AG20443 (cell line): ENCODE measurements at regions not wholly inside any gene's neighbourhood (a gene's known extent, or its start where the extent isn't known, plus 50 kb on each side); places are given as distances from the start of the nearest gene placed in this dataset.

Source experiments
- DNase-seq: peaks from one replicate; pipeline ENCODE4 v3.0.0; 2012; ENCODE audit warnings: low spot score, mixed read lengths

DNA sequence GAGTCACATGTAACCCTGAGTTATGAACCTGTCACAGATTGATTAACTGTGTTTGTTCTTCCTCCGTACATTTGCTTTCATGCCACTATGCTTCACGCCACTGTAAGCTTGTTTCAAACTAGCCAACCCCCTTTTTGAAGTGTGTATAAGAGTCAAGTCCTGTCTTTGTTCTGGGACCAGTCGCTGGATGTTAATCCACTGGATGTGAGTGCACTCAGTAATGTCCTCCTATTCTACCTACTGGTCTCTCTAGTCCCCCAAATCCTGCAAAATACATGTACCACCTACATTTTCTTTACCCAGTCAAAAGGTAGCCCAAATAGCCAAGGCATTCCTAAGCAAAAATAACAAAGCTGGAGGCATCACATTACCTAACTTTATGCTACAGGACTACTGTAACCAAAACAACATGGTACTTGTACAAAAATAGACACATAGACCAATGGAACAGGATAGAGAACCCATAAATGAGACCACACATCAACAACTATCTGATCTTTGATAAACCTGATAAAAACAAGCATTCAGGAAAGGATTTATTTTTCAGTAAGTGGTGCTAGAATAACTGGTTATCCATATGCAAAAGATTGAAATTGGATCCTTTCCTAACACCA, 1139.1 kb upstream of the SEMA6A start:
- DNase-seq, result no peak

DNA sequence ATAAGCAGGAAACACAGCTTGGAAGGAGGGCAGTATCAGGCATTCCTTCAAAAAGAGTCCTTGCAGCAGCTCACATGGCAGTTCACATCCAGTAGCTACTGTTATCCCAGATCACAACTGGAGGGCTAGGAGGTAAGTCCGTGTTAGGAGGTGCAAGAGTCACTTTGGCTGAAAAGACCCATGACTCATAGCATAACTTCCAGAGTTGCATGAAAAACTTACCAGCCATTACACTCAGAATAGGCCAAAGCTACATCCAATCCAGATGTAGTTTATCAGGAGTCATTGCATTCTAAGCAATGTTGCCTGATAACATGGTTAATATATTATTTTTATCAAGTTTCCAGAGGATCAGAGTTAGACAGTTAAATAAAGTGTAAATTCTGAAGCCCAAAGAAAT, 1126.4 kb upstream of the SEMA6A start:
- DNase-seq, result no peak

DNA sequence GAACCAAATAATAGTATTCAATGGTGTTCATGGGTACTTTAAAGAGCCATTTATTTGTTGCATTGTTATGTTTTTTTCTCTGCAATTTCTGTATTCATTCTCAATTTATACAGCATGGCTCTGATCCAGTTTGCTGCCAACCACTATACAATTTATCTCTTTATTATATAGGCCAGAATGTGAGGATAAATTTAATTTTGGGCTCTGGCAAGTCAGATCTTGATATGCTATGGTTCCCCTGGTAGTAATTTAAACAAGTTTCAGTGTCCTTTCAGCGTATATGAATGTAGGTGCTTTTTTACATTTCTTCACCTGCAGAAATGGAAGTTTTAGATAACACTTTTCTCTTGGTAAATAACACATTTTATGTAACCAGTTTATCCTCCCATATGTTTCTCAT, 1118.0 kb upstream of the SEMA6A start:
- DNase-seq, result no peak

DNA sequence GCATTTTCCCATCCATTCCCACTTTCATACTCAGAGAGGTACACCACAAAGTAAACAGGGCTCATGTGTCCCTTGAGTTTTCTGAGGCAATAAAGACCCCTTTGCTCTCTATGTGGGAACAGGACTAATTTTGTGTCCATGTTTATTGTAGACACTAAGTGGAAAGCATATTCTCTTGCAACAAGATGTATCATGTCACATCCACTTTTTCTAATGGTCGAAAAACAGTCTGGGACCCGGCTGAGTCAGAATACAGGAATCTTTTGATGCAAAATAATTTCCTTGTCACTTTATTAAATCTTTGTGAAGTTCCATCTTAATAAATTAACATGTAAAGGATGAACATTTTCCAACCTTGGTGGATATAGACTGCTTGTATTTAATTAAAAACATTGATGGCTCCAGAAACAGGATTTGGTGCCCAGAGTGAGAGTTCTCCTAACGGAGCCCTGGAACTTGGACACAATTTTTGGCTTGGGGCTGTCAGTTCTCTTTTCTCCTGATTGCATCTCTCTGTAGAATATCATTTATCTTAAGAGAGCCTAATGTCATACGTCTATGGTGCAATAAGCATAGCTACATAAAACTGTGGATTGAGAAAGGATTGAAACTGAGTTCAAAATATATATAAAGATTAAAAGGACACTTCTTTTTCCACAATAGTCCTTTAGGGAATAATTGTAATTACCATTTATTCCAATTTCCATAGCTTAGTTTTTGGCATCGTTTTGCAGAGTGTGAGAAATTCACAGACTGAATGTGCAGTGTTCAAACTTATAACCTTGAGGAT, 1116.7 kb upstream of the SEMA6A start:
- no peak for DNase-seq

DNA sequence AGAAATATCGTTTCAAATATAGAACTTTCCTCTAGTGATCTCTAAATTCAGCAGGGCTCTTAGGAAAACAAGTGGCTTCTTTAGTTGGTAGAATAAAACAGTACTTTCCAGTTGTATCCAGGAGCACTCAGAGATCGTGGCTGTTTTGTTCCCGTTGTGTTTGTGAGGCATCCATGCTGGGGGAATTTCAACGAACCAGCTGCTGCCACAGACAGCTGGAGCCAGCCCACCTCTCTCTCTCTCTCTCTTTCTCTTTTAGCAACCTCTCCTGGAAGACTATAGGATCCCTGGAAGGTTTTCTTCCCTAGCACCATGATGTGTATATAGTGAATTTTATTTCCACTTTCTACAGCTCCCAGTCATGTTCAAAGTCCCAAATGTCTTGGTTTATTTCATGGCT, 1116.0 kb upstream of the SEMA6A start:
- DNase-seq, result no peak

DNA sequence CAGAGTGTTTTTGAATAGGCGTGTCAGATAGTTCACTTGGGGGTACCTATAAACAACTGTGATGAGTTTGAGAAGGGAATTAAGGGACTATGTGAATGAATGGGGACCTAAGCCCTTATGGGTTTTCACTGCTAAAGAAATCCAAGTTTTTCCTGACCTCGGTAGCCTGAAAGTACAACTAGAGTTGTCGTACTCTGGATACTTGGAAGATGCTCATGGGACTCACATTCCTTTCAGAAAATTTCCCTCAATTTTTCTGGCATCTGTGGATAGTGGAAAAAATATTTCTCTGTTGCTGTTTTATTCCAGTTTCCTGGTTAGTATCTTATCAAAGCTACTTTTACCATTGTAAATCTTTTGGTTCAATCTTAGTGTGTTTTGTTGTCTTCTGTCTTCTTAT, 1112.3 kb upstream of the SEMA6A start:
- DNase-seq, result no peak

DNA sequence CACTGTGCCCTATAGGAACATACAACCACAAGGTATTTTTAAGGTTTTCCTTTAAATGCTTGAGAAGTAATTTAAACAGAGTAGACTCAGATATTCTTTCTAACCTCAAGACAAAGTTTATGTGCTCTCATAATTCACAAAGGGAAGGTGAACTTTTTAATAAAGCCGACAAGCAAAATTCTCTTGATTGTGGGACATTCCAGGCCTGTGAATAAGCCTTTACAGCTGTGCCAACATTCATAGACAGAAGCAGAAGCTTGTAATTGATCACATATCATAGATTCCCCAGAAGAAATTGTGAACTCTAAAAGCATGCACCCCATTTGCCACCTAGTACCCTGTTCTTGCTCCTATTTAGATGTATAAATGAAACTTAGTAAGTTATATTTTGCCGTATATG, 1107.8 kb upstream of the SEMA6A start:
- DNase-seq, result no peak

DNA sequence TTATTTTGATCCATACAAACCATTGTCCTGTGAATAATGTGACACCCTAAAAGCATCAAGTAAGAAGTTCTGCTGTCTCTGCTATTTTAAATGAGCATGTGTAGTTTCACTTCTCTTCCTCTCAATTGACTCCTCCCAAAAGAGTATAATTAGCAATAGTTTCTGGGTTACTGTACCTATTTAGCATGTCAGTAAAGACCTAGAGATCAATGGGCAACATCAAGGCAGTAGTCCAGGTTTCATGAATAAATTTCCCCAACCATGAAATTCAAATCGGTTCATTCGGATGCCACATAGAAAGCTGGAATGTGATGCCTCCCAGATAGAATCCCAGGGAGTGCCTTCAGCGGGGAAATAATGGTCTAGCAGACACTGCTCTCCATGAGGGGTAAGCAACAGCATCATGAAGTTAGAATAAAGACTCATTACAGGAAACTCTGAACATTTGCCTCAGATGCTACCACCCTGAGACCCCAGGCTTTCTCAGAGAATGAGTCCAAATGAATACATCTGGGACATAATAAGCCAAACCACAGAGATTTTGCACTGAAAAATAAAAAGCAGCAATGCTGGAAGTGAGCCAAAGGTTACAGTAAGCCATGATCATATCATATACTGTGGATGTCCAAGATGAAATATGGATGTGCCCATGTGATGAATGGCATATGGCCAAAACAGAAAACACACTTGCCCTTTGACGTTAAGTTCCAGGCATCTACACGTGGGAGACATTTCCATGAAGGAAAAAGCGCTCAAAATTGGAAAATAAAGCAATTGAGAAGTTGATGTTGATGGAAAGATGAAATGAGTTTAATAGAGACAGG, 1107.0 kb upstream of the SEMA6A start:
- no peak for DNase-seq

DNA sequence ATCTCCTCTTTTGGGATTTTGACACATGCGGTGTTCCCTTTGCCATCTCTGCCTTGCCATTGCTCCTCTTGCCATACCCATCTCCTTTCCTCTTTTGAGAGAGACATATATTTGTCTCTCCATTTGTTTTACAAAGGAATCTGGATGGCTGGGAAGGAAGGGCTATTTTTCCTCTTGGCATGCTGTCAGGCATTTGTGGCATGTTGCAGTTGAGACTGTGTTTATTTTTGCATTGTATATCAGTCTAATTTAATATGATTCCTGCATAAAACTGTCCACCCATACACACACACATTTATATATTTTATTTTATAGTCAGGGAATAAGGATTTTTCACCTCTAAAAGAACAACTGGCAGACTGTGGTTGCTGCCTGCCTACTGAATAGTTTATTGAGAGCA, 1105.8 kb upstream of the SEMA6A start:
- DNase-seq, result no peak

DNA sequence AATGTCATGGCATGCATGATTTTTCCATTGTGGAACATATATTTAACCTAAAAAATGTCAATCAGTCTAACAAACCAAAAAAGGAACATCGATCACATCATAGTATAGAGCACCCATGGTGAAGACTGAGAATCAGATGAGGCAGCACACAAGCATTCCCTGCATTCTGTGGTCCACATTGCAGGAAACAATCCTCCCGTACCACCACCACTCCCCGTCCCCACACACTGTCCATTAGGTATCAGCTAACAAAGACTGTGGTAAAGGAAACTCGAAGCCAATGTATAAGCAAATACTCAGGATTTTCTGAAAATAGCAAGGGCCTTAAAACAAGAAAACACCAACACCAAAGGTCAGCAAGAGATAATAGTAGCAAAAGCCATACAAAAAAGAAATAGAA, 1104.4 kb upstream of the SEMA6A start:
- no peak for DNase-seq

DNA sequence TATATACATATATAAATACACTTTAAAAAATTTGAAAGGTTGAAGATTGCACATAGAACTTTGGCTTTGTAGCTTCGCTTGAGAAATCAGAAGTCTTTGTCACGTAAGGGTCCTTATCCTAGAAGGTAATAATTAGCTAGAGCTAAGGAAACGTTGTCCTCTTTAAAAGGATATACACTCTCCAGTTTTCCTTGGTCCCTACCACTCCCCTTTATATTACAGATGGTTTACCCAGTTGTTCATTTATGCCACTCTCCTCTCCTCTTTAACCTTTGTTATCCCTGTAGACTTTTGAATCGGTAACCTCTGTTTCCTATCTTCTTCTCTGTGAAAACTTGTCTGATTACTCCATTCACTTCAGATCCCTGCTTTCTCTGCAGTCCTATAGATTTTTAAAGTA, 1101.0 kb upstream of the SEMA6A start:
- DNase-seq, result no peak

DNA sequence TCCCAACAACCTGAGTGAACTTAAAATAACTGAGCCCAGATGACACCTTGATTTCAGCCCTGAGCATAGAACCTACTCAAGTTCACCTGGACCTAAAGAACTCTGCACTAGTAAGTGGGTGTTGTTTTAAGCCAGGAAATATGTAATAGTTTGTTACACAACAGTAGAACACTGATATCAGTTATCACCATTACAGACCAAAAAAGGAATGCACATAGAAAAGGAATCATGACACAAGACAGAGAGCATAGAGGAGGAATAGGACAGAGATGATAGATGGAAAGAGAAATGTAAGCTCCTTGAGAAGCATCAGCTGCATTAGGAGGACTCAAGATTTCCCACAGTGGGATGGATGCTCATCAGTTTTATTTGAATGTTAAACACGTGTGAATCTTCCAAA, 1096.9 kb upstream of the SEMA6A start:
- DNase-seq, result no peak

DNA sequence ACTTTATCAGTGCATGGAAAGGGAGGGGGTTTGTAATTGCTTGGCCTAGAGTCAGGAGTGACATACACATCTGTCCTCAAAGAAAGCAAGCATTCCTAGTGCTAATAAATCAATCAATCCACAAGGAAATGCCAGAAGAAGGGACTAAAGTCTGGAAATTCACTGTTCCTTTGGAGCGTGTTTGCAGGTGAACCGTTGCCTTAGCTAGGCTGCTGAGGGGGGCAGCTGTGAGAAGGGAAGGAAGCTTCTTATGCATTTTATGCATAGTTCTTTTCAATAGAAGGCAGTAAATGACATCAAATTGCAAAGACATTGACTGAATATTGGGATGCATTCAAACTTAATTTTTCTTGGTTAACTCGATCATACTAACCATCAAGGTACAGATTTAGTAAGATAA, 1092.5 kb upstream of the SEMA6A start:
- no peak for DNase-seq

DNA sequence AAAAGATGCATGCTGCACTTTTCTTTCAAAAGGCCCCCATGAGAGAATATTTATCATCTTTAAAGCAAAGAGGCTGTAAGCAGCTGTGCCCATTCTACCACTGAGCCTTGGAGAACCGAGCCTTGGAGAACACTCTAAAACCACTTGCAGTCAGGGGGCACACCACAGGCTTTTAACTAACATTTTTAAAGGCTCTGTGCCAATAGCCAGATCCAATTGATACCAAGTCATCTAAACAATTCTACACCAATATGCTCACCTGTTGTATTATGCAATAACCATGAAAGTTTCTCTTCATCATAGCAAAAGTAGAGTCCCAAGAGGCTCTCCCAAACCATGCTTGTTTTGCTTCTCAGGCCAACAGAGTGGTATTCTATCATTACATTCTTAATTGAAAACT, 1090.5 kb upstream of the SEMA6A start:
- DNase-seq, result no peak

DNA sequence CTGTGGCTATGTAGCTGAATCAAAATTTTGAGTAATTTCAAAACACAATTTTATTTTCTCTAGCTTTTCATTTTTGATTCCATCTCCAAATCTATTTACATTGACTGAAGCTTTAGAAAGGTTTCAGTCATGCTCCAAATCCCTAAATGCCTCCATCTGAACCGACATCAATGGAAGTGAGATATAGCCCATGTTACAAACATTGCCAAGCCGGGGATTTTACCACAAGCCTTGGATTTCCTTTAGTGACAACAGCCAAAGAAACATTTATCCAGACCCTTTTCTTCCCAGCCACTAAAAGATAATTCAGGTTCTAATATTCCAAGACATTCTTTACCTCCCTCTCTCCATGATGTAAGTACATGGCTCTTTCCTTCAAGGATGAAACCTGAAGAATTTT, 1087.7 kb upstream of the SEMA6A start:
- DNase-seq, result no peak

DNA sequence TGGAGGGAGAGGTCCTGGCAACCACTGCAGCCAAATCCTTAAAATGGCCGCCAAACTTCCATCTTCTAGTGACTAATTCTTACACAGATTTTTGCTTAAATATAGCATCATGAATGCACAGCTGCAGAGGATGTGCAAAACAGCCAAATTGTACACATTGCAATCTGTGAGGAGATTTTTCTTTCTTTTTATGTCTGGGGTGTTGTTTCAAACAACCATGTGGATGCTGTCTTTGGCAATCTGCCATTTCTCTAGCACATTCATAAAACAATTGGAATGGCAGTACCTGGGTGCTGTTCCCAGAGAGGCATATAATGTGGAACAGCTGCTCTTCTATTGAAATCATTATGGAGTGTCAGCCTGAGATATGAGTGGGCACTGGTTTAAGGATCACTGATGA, 1082.9 kb upstream of the SEMA6A start:
- DNase-seq, result no peak

DNA sequence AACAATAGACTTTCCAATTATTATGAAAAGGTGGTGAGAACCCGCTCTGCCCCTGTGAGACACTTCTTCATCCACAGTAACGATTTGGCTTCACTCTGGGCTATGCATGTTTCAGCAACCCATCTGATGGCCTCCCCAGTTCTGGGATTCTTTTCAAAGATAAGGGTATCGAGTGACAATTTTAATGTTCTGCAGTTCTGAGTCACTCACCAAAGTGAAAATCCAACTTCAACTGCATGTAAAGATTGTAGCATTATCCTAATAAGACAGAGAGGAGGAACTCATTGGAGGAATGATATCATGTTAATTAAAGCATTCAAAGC, 1078.3 kb upstream of the SEMA6A start:
- DNase-seq, result no peak

DNA sequence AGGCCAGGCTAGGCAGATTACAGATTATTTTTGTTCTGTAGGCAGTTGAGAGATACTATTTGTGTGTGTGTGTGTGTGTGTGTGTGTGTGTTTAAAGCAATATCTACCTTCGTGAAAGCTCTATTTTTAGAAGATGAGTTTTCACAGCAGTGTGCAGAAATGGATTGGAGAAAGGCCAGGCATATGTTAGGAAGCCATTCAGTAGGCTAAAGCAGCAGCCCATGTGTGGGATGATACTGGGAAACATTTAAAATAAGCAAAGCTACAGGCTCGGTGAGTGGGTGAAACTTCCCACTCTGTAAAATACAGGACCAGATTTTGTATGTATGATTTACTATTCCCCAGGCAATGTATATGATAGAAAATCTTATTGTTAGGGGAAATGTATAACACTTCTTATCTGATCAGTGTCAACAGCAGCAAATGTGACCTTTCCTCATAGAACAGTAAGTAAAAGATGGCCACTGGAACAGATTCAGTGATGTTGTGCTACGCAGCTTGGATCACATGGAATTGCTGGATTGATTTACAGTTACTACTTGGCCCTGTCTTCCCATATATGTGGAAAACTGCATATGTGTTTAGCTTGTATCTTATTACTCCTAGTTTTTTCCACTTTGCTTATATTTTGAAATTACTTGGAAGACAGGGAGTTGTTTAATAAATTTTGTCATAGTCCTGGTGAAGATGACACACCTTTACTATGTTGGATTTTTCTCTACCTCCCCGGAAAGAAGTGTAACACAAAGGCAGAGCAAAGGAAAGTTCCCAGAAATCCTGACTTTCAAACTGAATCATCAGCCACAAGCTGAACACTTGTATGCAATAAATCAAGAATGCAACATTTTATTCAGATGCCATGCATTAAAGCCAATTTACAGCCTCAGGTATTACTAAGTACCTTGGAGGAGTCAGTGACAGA, 1077.7 kb upstream of the SEMA6A start:
- no peak for DNase-seq

DNA sequence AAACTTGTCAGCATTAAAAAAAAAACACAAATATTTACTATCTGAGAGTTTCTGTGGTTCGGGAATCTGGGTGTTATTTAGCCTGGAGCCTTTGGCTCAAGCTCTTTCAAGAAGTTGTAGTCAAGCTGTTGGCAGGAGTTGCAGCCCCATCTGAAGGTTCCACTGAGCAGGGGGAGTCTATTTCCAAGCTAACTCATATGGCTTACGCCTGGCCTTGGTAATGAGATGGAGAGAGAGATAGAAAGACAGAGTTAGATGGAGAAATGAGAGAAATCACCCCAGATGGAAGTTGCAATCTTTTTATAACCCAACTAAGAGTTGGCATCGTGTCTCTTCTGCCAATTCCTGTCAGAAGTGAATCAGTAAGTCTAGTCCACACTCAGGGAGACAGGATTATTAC, 1075.2 kb upstream of the SEMA6A start:
- DNase-seq, result no peak

DNA sequence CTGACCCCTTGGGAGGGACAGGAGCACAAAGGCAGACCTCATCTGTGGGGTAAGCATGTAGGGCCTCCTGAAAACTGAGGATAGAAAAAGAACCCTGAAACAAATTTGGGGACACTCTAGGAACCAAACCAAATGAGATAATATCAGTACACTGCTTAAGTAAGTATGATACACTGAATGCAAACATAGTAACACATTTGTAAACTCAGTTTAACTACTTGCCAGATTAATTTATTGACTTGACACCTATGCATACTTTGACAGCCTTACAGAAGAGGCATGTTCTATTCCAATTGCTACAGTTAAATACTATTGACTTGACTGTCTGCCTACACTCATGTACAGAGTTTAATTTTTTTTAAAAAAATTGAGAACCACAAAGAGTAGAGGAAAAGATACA, 1070.8 kb upstream of the SEMA6A start:
- DNase-seq, result no peak

DNA sequence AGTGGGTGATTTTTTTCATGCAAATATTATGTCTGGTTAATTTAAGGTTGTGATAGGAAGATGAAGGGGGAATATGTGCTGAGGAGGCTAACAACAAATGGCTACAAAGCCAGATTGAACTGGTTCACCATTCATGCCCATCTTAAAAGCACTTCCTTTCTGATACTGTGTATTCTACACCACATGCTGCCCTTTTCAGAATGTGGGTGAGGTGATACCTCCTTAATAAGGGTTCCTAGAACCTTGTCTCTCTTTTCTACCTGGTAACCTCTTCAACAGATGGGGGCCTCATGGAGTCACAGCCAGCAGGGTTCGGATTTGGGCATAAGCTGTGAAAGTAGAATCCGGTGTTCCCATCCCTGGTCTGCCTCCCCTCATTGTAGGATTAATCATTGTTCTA, 1064.0 kb upstream of the SEMA6A start:
- no peak for DNase-seq

DNA sequence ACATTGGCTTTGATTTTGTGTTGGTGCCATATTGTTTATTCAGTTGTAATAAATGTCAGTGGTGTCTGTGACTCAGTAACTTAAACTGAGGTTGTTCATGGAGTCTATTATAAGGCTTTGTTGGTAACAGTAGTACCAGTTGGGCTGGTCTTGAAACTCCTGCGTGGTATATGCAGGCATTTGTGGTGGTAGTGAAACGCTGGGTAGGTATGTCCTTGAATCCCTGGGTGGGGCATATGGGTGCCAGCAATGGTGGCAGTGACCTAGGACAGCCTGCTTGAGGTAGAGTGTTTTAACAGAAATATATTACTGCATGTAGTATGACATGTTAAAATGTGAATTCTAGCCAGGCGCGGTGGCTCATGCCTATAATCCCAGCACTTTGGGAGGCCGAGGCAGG, 1058.5 kb upstream of the SEMA6A start:
- no peak for DNase-seq
